Fibroblast of pulmonary artery (primary cell): ENCODE measurements at regions not wholly inside any gene's neighbourhood (a gene's known extent, or its start where the extent isn't known, plus 50 kb on each side); places are given as distances from the start of the nearest gene placed in this dataset.
A peak's percentile ranks its signal among the peaks of the same experiment; 100 is the strongest.

Source experiments
- DNase-seq: peaks from one replicate; pipeline ENCODE4 v3.0.0-alpha.2; 2010; ENCODE audit warnings: low read depth
- H3K4me3 ChIP-seq: replicated peaks from 2 replicates; pipeline ENCODE4 v1.5.1; 2011; ENCODE audit warnings: low read depth, mild to moderate bottlenecking, control low read depth, low read length, moderate library complexity
- CTCF ChIP-seq: IDR thresholded peaks from 2 replicates; pipeline ENCODE4 v1.5.1; 2011; ENCODE audit warnings: mild to moderate bottlenecking, control low read depth, low read length, inconsistent platforms; ENCODE audit errors: missing control alignments

- H3K4me3 ChIP-seq: no peak overlapping the region
- peak; percentile 42 for DNase-seq
- peak; percentile 58 for TF ChIP-seq CTCF
Measured at GRCh38 chr1:165129568-165130164, 226.8 kb downstream of the LMX1A start.

GRCh38 chr1:165124772-165125171, 231.7 kb downstream of the LMX1A start:
- no peak for DNase-seq
- no peak overlapping the region for H3K4me3 ChIP-seq
- TF ChIP-seq CTCF: no peak

- TF ChIP-seq CTCF: no peak
- DNase-seq: no peak
- no peak overlapping the region for H3K4me3 ChIP-seq
Measured at GRCh38 chr1:165119086-165119485, 237.4 kb downstream of the LMX1A start.

- no peak for DNase-seq
- no peak for TF ChIP-seq CTCF
- H3K4me3 ChIP-seq: no peak overlapping the region
Measured at GRCh38 chr1:165117482-165117881, 239.0 kb downstream of the LMX1A start.

- H3K4me3 ChIP-seq: no peak overlapping the region
- TF ChIP-seq CTCF: no peak
- DNase-seq: peak; percentile 37
Measured at GRCh38 chr1:165116732-165117131, 239.8 kb downstream of the LMX1A start.

- no peak overlapping the region for H3K4me3 ChIP-seq
- TF ChIP-seq CTCF: no peak
- DNase-seq: no peak
Measured at GRCh38 chr1:165116171-165116570, 240.3 kb downstream of the LMX1A start.

GRCh38 chr1:165114889-165115285, 241.6 kb downstream of the LMX1A start:
- TF ChIP-seq CTCF: no peak
- DNase-seq: no peak
- H3K4me3 ChIP-seq: no peak overlapping the region
